ENCODE measurements at regions not wholly inside any gene's neighbourhood (a gene's known extent, or its start where the extent isn't known, plus 50 kb on each side); places are given as distances from the start of the nearest gene placed in this dataset.

GRCh38 chr6:102493485-102493884 lies 1100.0 kb downstream of the GRIK2 start:
- no peak for DNase-seq

GRCh38 chr6:102488729-102489128 lies 1095.2 kb downstream of the GRIK2 start:
- DNase-seq: no peak

- no peak for DNase-seq
Observed at GRCh38 chr6:102485480-102485879, 1092.0 kb downstream of the GRIK2 start.

- no peak for DNase-seq
Observed at GRCh38 chr6:102474041-102474807, 1080.7 kb downstream of the GRIK2 start.

- no peak for DNase-seq
Observed at GRCh38 chr6:102458990-102459389, 1065.5 kb downstream of the GRIK2 start.

- no peak for DNase-seq
Observed at GRCh38 chr6:102438171-102438570, 1044.7 kb downstream of the GRIK2 start.

- DNase-seq: no peak
Observed at GRCh38 chr6:102417368-102417998, 1024.0 kb downstream of the GRIK2 start.

- no peak for DNase-seq
Observed at GRCh38 chr6:102415891-102416290, 1022.4 kb downstream of the GRIK2 start.

GRCh38 chr6:102411796-102412195 lies 1018.3 kb downstream of the GRIK2 start:
- no peak for DNase-seq

GRCh38 chr6:102407886-102408741 lies 1014.6 kb downstream of the GRIK2 start:
- DNase-seq: no peak

- no peak for DNase-seq
Observed at GRCh38 chr6:102405860-102406259, 1012.4 kb downstream of the GRIK2 start.

- no peak for DNase-seq
Observed at GRCh38 chr6:102402635-102403329, 1009.3 kb downstream of the GRIK2 start.

- no peak for DNase-seq
Observed at GRCh38 chr6:102398788-102399390, 1005.4 kb downstream of the GRIK2 start.

GRCh38 chr6:102390541-102390940 lies 997.0 kb downstream of the GRIK2 start:
- DNase-seq: no peak

GRCh38 chr6:102389994-102390393 lies 996.5 kb downstream of the GRIK2 start:
- DNase-seq: no peak

- DNase-seq: no peak
Observed at GRCh38 chr6:102387326-102388033, 994.0 kb downstream of the GRIK2 start.

- no peak for DNase-seq
Observed at GRCh38 chr6:102381203-102381602, 987.7 kb downstream of the GRIK2 start.

- no peak for DNase-seq
Observed at GRCh38 chr6:102356170-102356569, 962.7 kb downstream of the GRIK2 start.

- no peak for DNase-seq
Observed at GRCh38 chr6:102355578-102355977, 962.1 kb downstream of the GRIK2 start.

- no peak for DNase-seq
Observed at GRCh38 chr6:102352552-102352951, 959.0 kb downstream of the GRIK2 start.

- no peak for DNase-seq
Observed at GRCh38 chr6:102344769-102345168, 951.3 kb downstream of the GRIK2 start.

GRCh38 chr6:102340311-102340710 lies 946.8 kb downstream of the GRIK2 start:
- no peak for DNase-seq
